Activated CD8-positive, alpha-beta memory T cell treated with anti-CD3 and anti-CD28 coated beads, Interleukin-2, amount 10 ng/mL, durations not matched to agents 7 days and 5 days (primary cell): ENCODE measurements at regions not wholly inside any gene's neighbourhood (a gene's known extent, or its start where the extent isn't known, plus 50 kb on each side); places are given as distances from the start of the nearest gene placed in this dataset.

ENCODE experiments used
- ATAC-seq: fragments of 150-1000 bp; cut with Tn5 transposase; one replicate; pipeline ENCODE4 v1.10.0; 2021; ENCODE audit warnings: moderate library complexity
- CTCF ChIA-PET: fragments of 350-600 bp; sonication (Branson Sonifier 250); formaldehyde crosslinking; loops from one replicate; lab custom pipeline; 2021; ENCODE audit warnings: antibody characterized with exemption; lab: Charles Lee
- DNase-seq: peaks from one replicate; pipeline ENCODE4 v3.0.0-alpha.2; 2020
- H3K27ac Mint-ChIP-seq: one replicate; pipeline ENCODE4 v1.8.0; 2021; ENCODE audit warnings: mild to moderate bottlenecking, mixed read lengths
- H3K27me3 Mint-ChIP-seq: one replicate; pipeline ENCODE4 v1.8.0; 2021; ENCODE audit warnings: mixed read lengths
- H3K36me3 Mint-ChIP-seq: one replicate; pipeline ENCODE4 v1.8.0; 2021; ENCODE audit warnings: mild to moderate bottlenecking, mixed read lengths
- H3K4me1 Mint-ChIP-seq: one replicate; pipeline ENCODE4 v1.8.0; 2021; ENCODE audit warnings: mixed read lengths
- H3K4me3 Mint-ChIP-seq: one replicate; pipeline ENCODE4 v1.8.0; 2021; ENCODE audit warnings: mild to moderate bottlenecking, moderate library complexity, mixed read lengths
- H3K9me3 Mint-ChIP-seq: one replicate; pipeline ENCODE4 v1.8.0; 2022; ENCODE audit warnings: low read depth, mixed read lengths

- Mint-ChIP-seq H3K36me3 (no peaks in the 10 kb centered on the region), H3K27ac (no peak overlapping the region), H3K4me3 (no peak overlapping the region), H3K9me3 (peaks cover 7% of the 10 kb centered on the region), H3K27me3 (no peaks in the 10 kb centered on the region), H3K4me1 (no peaks in the 10 kb centered on the region)
- CTCF ChIA-PET: no interaction called here
- ATAC-seq (no peak), DNase-seq (no peak)
Measured at GRCh38 chr13:82257790-82258507, 1624.3 kb downstream of the SLITRK1 start.

DNA sequence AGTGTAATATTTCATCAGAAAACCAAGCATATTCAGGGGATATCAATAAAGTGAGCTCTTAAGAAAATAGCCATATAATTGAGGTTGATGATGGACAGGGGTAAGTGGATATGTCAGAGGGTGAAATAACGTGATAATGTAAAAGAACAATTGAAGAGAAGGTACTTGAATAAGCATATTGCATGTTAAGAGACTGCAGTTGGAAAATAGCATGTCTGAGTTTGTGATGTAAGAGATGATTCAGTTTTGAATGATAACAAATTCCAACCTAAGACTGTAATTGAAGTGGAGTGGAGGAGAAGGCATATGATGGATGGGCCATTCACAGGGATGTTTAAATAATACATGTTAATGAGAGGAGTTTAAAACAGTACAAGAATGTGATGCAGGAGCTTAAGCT, 1633.5 kb downstream of the SLITRK1 start:
- Mint-ChIP-seq H3K27ac (no peak overlapping the region), H3K9me3 (peaks cover 4% of the 10 kb centered on the region), H3K4me1 (no peaks in the 10 kb centered on the region), H3K27me3 (no peaks in the 10 kb centered on the region), H3K36me3 (no peaks in the 10 kb centered on the region), H3K4me3 (no peak overlapping the region)
- DNase-seq (no peak), ATAC-seq (no peak)
- CTCF ChIA-PET: no interaction called here

- peaks cover 4% of the 10 kb centered on the region for H3K9me3 Mint-ChIP-seq
- CTCF ChIA-PET: no interaction called here
- H3K27ac Mint-ChIP-seq: no peak overlapping the region
- ATAC-seq (no peak), DNase-seq (no peak)
- H3K36me3 Mint-ChIP-seq: no peaks in the 10 kb centered on the region
- H3K4me1 Mint-ChIP-seq: no peaks in the 10 kb centered on the region
- no peaks in the 10 kb centered on the region for H3K27me3 Mint-ChIP-seq
- H3K4me3 Mint-ChIP-seq: no peak overlapping the region
Measured at GRCh38 chr13:82245860-82246259, 1636.4 kb downstream of the SLITRK1 start.

GRCh38 chr13:82224806-82225205, 1657.5 kb downstream of the SLITRK1 start:
- H3K27ac Mint-ChIP-seq: no peak overlapping the region
- ATAC-seq: no peak
- H3K4me3 Mint-ChIP-seq: no peak overlapping the region
- H3K27me3 Mint-ChIP-seq: no peaks in the 10 kb centered on the region
- no peak for DNase-seq
- no peaks in the 10 kb centered on the region for H3K4me1 Mint-ChIP-seq
- CTCF ChIA-PET: no interaction called here
- H3K9me3 Mint-ChIP-seq: peaks cover 8% of the 10 kb centered on the region
- H3K36me3 Mint-ChIP-seq: no peaks in the 10 kb centered on the region

GRCh38 chr13:82221621-82222020, 1660.7 kb downstream of the SLITRK1 start:
- ATAC-seq: no peak
- no peak overlapping the region for H3K4me3 Mint-ChIP-seq
- peaks cover 2% of the 10 kb centered on the region for H3K9me3 Mint-ChIP-seq
- H3K4me1 Mint-ChIP-seq: no peaks in the 10 kb centered on the region
- no peak overlapping the region for H3K27ac Mint-ChIP-seq
- no peak for DNase-seq
- H3K36me3 Mint-ChIP-seq: no peaks in the 10 kb centered on the region
- no peaks in the 10 kb centered on the region for H3K27me3 Mint-ChIP-seq
- CTCF ChIA-PET: no interaction called here

DNA sequence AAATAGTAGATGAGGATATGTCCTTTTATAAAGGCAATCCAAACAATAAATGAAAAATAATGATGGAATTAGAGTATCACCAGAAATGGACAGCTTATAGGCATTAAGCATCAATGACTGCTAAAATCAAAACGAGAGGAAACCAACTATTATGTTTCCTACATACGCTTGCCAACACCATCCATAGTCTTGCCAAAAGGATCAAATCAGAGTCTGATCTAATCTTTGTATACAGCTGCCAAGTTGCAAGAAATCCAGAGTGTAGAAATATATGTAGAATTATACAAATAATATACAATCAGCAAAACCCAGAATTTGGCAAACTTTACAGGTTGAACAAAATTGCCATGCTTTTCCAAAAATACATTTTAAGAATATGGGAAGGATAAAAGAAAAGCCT, 1661.6 kb downstream of the SLITRK1 start:
- no peak overlapping the region for H3K4me3 Mint-ChIP-seq
- peaks cover 6% of the 10 kb centered on the region for H3K9me3 Mint-ChIP-seq
- no peak for ATAC-seq

DNA sequence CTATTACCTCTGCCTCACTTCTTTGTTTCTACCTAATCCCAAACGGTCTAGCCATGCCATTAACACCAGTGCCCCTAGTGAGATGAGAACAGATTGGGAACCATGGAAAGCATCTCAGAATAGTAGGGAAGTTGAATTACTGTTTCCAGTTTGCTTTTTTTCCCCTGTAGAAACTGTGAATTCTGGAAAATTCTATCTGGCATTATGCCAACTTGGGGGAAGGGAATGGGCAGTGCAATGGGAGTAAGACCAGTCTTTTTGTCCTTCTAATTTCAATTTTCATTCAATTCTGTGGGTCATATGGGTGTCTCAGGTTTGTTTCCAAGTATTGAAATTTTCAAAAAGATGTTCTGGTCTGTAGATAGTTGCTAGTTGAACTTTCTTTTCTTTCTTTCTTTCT, 1666.1 kb downstream of the SLITRK1 start:
- H3K36me3 Mint-ChIP-seq: no peaks in the 10 kb centered on the region
- DNase-seq (no peak), ATAC-seq (no peak)
- no peak overlapping the region for H3K4me3 Mint-ChIP-seq
- peaks cover 12% of the 10 kb centered on the region for H3K9me3 Mint-ChIP-seq
- H3K27ac Mint-ChIP-seq: no peak overlapping the region
- H3K27me3 Mint-ChIP-seq: no peaks in the 10 kb centered on the region
- no peaks in the 10 kb centered on the region for H3K4me1 Mint-ChIP-seq
- CTCF ChIA-PET: no interaction called here

More for the DNA sequence above, 1661.6 kb downstream of the SLITRK1 start:
- Mint-ChIP-seq H3K36me3 (no peaks in the 10 kb centered on the region), H3K4me1 (no peaks in the 10 kb centered on the region), H3K27me3 (no peaks in the 10 kb centered on the region), H3K27ac (no peak overlapping the region)
- DNase-seq: no peak
- CTCF ChIA-PET: no interaction called here

DNA sequence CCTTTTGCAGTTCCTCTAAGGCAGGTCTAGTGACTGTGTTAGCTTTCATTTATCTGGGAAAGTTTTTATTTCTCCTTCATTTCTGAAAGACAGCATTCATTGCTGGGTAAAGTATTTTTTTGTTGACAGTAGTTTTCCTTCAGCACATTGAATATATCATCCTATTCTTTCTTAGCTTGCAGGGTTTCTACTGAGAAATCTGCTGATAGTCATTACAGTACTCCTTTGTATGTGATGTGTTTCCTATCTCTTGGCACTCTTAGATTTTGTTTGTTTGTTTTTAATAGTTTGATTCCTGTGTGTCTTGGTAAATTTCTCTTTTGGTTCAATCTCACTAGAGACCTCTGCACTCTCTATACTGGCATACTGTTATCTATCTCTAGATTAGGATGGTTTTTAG, 1667.9 kb downstream of the SLITRK1 start:
- no peak overlapping the region for H3K4me3 Mint-ChIP-seq
- H3K36me3 Mint-ChIP-seq: no peaks in the 10 kb centered on the region
- H3K27me3 Mint-ChIP-seq: no peaks in the 10 kb centered on the region
- no peak for DNase-seq
- CTCF ChIA-PET: no interaction called here
- ATAC-seq: no peak
- no peak overlapping the region for H3K27ac Mint-ChIP-seq
- H3K9me3 Mint-ChIP-seq: peaks cover 12% of the 10 kb centered on the region
- H3K4me1 Mint-ChIP-seq: no peaks in the 10 kb centered on the region

DNA sequence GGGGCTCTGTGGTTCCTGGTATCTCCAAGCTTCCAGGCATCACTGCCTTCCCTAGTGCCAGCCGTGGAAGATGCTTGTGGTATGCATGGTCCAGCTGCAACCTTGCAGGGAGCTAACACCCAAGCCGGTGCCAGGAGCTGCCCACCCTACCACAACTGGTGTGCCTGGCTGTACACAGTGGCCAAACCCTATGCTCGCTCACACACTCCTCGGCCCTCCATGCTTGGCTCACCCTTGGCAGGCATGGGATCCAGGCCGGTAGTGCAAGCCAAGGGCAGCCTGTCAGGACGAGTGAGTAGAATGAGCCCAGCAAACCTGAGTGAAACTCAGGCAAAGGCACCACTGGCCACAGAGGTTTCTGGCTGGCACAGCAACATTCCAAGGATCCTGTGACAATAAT, 1676.0 kb downstream of the SLITRK1 start:
- no peaks in the 10 kb centered on the region for H3K36me3 Mint-ChIP-seq
- CTCF ChIA-PET: no interaction called here

DNA sequence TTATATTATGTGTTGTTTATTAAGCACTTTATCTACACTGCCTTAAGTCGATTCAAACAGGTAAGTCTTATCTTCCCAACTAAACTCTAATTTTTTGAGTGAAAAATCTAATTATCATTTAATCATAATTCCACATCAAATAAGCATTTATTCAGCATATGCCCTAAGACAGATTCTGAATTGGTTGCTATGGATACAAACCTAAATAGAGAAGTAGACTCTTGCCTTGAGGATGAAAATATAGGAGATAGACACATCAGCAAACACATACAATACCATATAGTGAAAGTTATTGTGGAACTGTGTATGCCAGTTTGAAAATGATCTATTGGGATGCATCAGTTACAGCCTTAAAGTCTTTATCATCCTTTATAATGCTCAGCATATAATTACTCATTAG, 1679.9 kb downstream of the SLITRK1 start:
- DNase-seq: no peak
- Mint-ChIP-seq H3K4me3 (no peak overlapping the region), H3K27ac (no peak overlapping the region), H3K27me3 (no peaks in the 10 kb centered on the region), H3K36me3 (no peaks in the 10 kb centered on the region), H3K9me3 (peaks cover 10% of the 10 kb centered on the region), H3K4me1 (no peaks in the 10 kb centered on the region)
- CTCF ChIA-PET: no interaction called here
- no peak for ATAC-seq

More for the DNA sequence above, 1676.0 kb downstream of the SLITRK1 start:
- Mint-ChIP-seq H3K27ac (no peak overlapping the region), H3K4me1 (no peaks in the 10 kb centered on the region), H3K9me3 (peaks cover 10% of the 10 kb centered on the region), H3K4me3 (no peak overlapping the region), H3K27me3 (no peaks in the 10 kb centered on the region)
- DNase-seq (no peak), ATAC-seq (no peak)

DNA sequence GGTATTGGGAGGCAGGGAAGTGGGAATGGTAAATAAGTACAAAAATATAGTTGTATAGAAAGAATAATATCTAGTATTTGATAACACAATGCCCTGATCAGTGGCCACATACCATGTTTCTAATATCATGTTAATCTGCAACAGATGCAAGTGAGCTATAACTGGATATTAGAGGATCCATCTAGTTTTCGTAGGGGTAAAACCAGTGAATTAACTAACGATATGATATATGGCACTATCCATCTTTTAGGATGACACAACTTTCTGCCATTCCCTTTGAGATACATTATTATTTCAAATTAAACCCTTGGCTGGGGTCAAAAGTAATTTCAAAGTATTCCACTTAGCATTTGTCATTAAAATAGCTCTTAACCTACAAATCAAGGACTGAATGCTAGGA, 1686.2 kb downstream of the SLITRK1 start:
- Mint-ChIP-seq H3K36me3 (no peaks in the 10 kb centered on the region), H3K27me3 (no peaks in the 10 kb centered on the region), H3K4me1 (no peaks in the 10 kb centered on the region), H3K27ac (no peak overlapping the region), H3K4me3 (no peak overlapping the region), H3K9me3 (peaks cover 5% of the 10 kb centered on the region)
- ATAC-seq (no peak), DNase-seq (no peak)
- CTCF ChIA-PET: no interaction called here

GRCh38 chr13:82187227-82187626, 1695.0 kb downstream of the SLITRK1 start:
- H3K9me3 Mint-ChIP-seq: peaks cover 3% of the 10 kb centered on the region
- CTCF ChIA-PET: no interaction called here
- H3K27me3 Mint-ChIP-seq: no peaks in the 10 kb centered on the region
- no peak overlapping the region for H3K27ac Mint-ChIP-seq
- ATAC-seq: no peak
- H3K4me1 Mint-ChIP-seq: no peaks in the 10 kb centered on the region
- no peak for DNase-seq
- no peak overlapping the region for H3K4me3 Mint-ChIP-seq
- H3K36me3 Mint-ChIP-seq: no peaks in the 10 kb centered on the region

GRCh38 chr13:82176751-82177150, 1705.5 kb downstream of the SLITRK1 start:
- CTCF ChIA-PET: no interaction called here
- Mint-ChIP-seq H3K4me1 (no peaks in the 10 kb centered on the region), H3K36me3 (no peaks in the 10 kb centered on the region), H3K27ac (no peak overlapping the region), H3K4me3 (no peak overlapping the region), H3K9me3 (peaks cover 10% of the 10 kb centered on the region), H3K27me3 (no peaks in the 10 kb centered on the region)
- DNase-seq (no peak), ATAC-seq (no peak)

GRCh38 chr13:82165396-82166174, 1716.7 kb downstream of the SLITRK1 start:
- H3K27ac Mint-ChIP-seq: no peak overlapping the region
- H3K9me3 Mint-ChIP-seq: peaks cover 16% of the 10 kb centered on the region
- DNase-seq (no peak), ATAC-seq (no peak)
- no peak overlapping the region for H3K4me3 Mint-ChIP-seq
- H3K27me3 Mint-ChIP-seq: no peaks in the 10 kb centered on the region
- H3K4me1 Mint-ChIP-seq: no peaks in the 10 kb centered on the region
- CTCF ChIA-PET: no interaction called here
- no peaks in the 10 kb centered on the region for H3K36me3 Mint-ChIP-seq
